GM21786 (cell line): ENCODE measurements at regions not wholly inside any gene's neighbourhood (a gene's known extent, or its start where the extent isn't known, plus 50 kb on each side); places are given as distances from the start of the nearest gene placed in this dataset.
"Not testable (repeated sequence)": the region's sequence is repeated elsewhere in the genome, so short reads cannot be mapped to it uniquely, and the experiment has no call there.

ENCODE experiments used
- ATAC-seq: cut with Tn5 transposase; IDR thresholded peaks from one replicate; pipeline ENCODE4 v1.9.1; 2021; ENCODE audit not compliant: unreplicated experiment

GRCh38 chr5:136631186-136631585 lies 265.8 kb upstream of the TRPC7 start:
- no peak for ATAC-seq

GRCh38 chr5:136629125-136629792 lies 263.9 kb upstream of the TRPC7 start:
- no peak for ATAC-seq

GRCh38 chr5:136626531-136626930 lies 261.2 kb upstream of the TRPC7 start:
- no peak for ATAC-seq

- ATAC-seq: no peak
These were observed 257.4 kb upstream of the TRPC7 start for GRCh38 chr5:136622747-136623146.

- ATAC-seq: no peak
These were observed 256.4 kb upstream of the TRPC7 start for GRCh38 chr5:136621743-136622142.

- ATAC-seq: no peak
These were observed 255.3 kb upstream of the TRPC7 start for GRCh38 chr5:136620621-136621020.

GRCh38 chr5:136620016-136620419 lies 254.7 kb upstream of the TRPC7 start:
- no peak for ATAC-seq

GRCh38 chr5:136619556-136619955 lies 254.2 kb upstream of the TRPC7 start:
- ATAC-seq: no peak

GRCh38 chr5:136615251-136616119 lies 250.1 kb upstream of the TRPC7 start:
- ATAC-seq: no peak

GRCh38 chr5:136613230-136613629 lies 247.9 kb upstream of the TRPC7 start:
- ATAC-seq: no peak

GRCh38 chr5:136605638-136606037 lies 240.3 kb upstream of the TRPC7 start:
- no peak for ATAC-seq

- ATAC-seq: no peak
These were observed 235.0 kb upstream of the TRPC7 start for GRCh38 chr5:136600306-136600705.

- no peak for ATAC-seq
These were observed 233.6 kb upstream of the TRPC7 start for GRCh38 chr5:136598802-136599404.

- ATAC-seq: no peak
These were observed 229.1 kb upstream of the TRPC7 start for GRCh38 chr5:136594416-136594815.

GRCh38 chr5:136590581-136590980 lies 225.2 kb upstream of the TRPC7 start:
- ATAC-seq: no peak

- no peak for ATAC-seq
These were observed 220.9 kb upstream of the TRPC7 start for GRCh38 chr5:136586196-136586595.

GRCh38 chr5:136584474-136584873 lies 219.1 kb upstream of the TRPC7 start:
- ATAC-seq: no peak

GRCh38 chr5:136579238-136579637 lies 213.9 kb upstream of the TRPC7 start:
- ATAC-seq: no peak

- ATAC-seq: not testable (repeated sequence)
These were observed 204.5 kb upstream of the TRPC7 start for GRCh38 chr5:136569875-136570274.

GRCh38 chr5:136565457-136565856 lies 200.1 kb upstream of the TRPC7 start:
- not testable (repeated sequence) for ATAC-seq

GRCh38 chr5:136565050-136565449 lies 199.7 kb upstream of the TRPC7 start:
- ATAC-seq: not testable (repeated sequence)

- ATAC-seq: not testable (repeated sequence)
These were observed 199.1 kb upstream of the TRPC7 start for GRCh38 chr5:136564431-136564830.
